Endothelial cell of umbilical vein (primary cell): ENCODE measurements at regions not wholly inside any gene's neighbourhood (a gene's known extent, or its start where the extent isn't known, plus 50 kb on each side); places are given as distances from the start of the nearest gene placed in this dataset.

ENCODE experiments used
- BruUV-seq: library from RNA; stranded (reverse); fragments of 400-500 nt; replicated peaks from 2 replicates; lab custom pipeline; 2021; lab: Mats Ljungman, UMichigan
- CTCF ChIA-PET: fragments of 300-600, 350-600 bp; sonication (Branson Sonifier 250); formaldehyde crosslinking; loops from one replicate; lab custom pipeline; 2021; ENCODE audit warnings: antibody characterized with exemption, inconsistent platforms; lab: Charles Lee
- POLR2A ChIA-PET: fragments of 300-600, 350-600 bp; sonication (Branson Sonifier 250); formaldehyde crosslinking; loops from one replicate; lab custom pipeline; 2021; ENCODE audit warnings: antibody characterized with exemption, inconsistent platforms; lab: Charles Lee
- DNase-seq: peaks from one replicate; pipeline ENCODE4 v3.0.0-alpha.2; 2011; ENCODE audit warnings: low read depth, low spot score
- FAIRE-seq: peaks from 2 replicates; lab custom pipeline; 2011; peaks lifted over from hg19 to GRCh38; lab: Jason Lieb, UNC
- H2AFZ ChIP-seq: 2 replicates; pipeline ENCODE4 v1.6.0; 2012; ENCODE audit warnings: low read depth, low read length, control low read depth, inconsistent platforms
- H3K27ac ChIP-seq: 2 replicates; pipeline ENCODE4 v1.5.1; 2011; ENCODE audit warnings: low read depth, mild to moderate bottlenecking, control low read depth, low read length, moderate library complexity; ENCODE audit not compliant: insufficient read depth
- H3K27me3 ChIP-seq, 2 experiments: 2 replicates each; pipeline versions ENCODE4 v1.6.0 to v1.6.1; 2011; ENCODE audit warnings: low read length in 2 of 2, mixed read lengths in 1 of 2; ENCODE audit not compliant: control insufficient read depth in 2 of 2, insufficient read depth in 2 of 2
- H3K36me3 ChIP-seq, 2 experiments: 2 replicates in 1 of 2; 3 replicates in 1 of 2; pipeline ENCODE4 v1.5.1; 2011; ENCODE audit warnings: low read length in 2 of 2, mild to moderate bottlenecking in 1 of 2, moderate library complexity in 1 of 2; ENCODE audit not compliant: control insufficient read depth in 2 of 2, insufficient read depth in 2 of 2; ENCODE audit errors: extremely low read depth in 1 of 2
- H3K4me1 ChIP-seq: 3 replicates; pipeline ENCODE4 v1.5.1; 2011; ENCODE audit warnings: mild to moderate bottlenecking, low read length; ENCODE audit not compliant: control insufficient read depth, insufficient read depth; ENCODE audit errors: extremely low read depth
- H3K4me2 ChIP-seq: 2 replicates; pipeline ENCODE4 v1.6.1; 2011; ENCODE audit warnings: low read length, control low read depth, mixed read lengths; ENCODE audit not compliant: insufficient read depth
- H3K4me3 ChIP-seq, 3 experiments: fragments of 200-600 bp in 1 of 3; sonication (generic), shearing (Covaris generic) in 1 of 3; replicated peaks in 1 of 3; 2 replicates each; pipeline ENCODE4 v1.5.1; 2011 to 2016; ENCODE audit warnings: control low read depth in 3 of 3, low read length in 3 of 3, mild to moderate bottlenecking in 2 of 3, inconsistent platforms in 1 of 3, low read depth in 1 of 3, moderate library complexity in 1 of 3; ENCODE audit not compliant: insufficient read depth in 1 of 3
- H3K79me2 ChIP-seq: 2 replicates; pipeline ENCODE4 v1.6.0; 2012; ENCODE audit warnings: low read length, inconsistent platforms; ENCODE audit not compliant: control insufficient read depth, insufficient read depth
- H3K9ac ChIP-seq: replicated peaks from 2 replicates; pipeline ENCODE3; 2011; ENCODE audit warnings: low read length, control low read depth; ENCODE audit not compliant: insufficient read depth; ENCODE audit errors: extremely low read depth
- H3K9me1 ChIP-seq: replicated peaks from 3 replicates; pipeline ENCODE4 v1.6.0; 2011; ENCODE audit warnings: mild to moderate bottlenecking, low read length; ENCODE audit not compliant: control insufficient read depth, insufficient read depth; ENCODE audit errors: extremely low read depth
- H3K9me3 ChIP-seq: replicated peaks from 2 replicates; pipeline ENCODE4 v1.5.1; 2012; ENCODE audit warnings: low read length, inconsistent platforms; ENCODE audit not compliant: control insufficient read depth, insufficient read depth
- H4K20me1 ChIP-seq: replicated peaks from 2 replicates; pipeline ENCODE3; 2011; ENCODE audit warnings: mild to moderate bottlenecking, low read length; ENCODE audit not compliant: control insufficient read depth, insufficient read depth; ENCODE audit errors: extremely low read depth
- CTCF ChIP-seq, 2 donors: IDR thresholded peaks; 1 replicate in 1 of 2; 2 replicates in 1 of 2; pipeline ENCODE4 v1.5.1; 2011; ENCODE audit warnings: low read length in 2 of 2, mild to moderate bottlenecking in 2 of 2, moderate library complexity in 2 of 2, control low read depth in 1 of 2, inconsistent platforms in 1 of 2, low read depth in 1 of 2; ENCODE audit not compliant: insufficient read depth in 1 of 2; ENCODE audit errors: extremely low read depth in 1 of 2
- EZH2 ChIP-seq: IDR thresholded peaks from 2 replicates; pipeline ENCODE4 v1.6.1; 2012; ENCODE audit warnings: borderline replicate concordance, low read depth, mild to moderate bottlenecking, moderate library complexity, low read length, inconsistent platforms; ENCODE audit not compliant: severe bottlenecking
- FOS ChIP-seq: IDR thresholded peaks from 2 replicates; pipeline ENCODE4 v1.6.1; 2011; ENCODE audit warnings: mild to moderate bottlenecking, low read length, moderate library complexity, borderline replicate concordance; ENCODE audit not compliant: insufficient read depth
- GATA2 ChIP-seq: IDR thresholded peaks from 2 replicates; pipeline ENCODE4 v1.7.0; 2011; ENCODE audit warnings: low read depth, mild to moderate bottlenecking, moderate library complexity, mixed read lengths, low read length; ENCODE audit not compliant: insufficient read length, insufficient read depth
- JUN ChIP-seq: IDR thresholded peaks from 2 replicates; pipeline ENCODE4 v1.6.1; 2011; ENCODE audit warnings: borderline replicate concordance, low read depth; ENCODE audit not compliant: insufficient read length, insufficient read depth
- MYC ChIP-seq: IDR thresholded peaks from one replicate; pipeline ENCODE4 v1.6.1; 2011; ENCODE audit warnings: mild to moderate bottlenecking, low read depth, low read length
- POLR2A ChIP-seq: IDR thresholded peaks from 2 replicates; pipeline ENCODE4 v1.6.1; 2012; ENCODE audit warnings: low read depth, mild to moderate bottlenecking, control low read depth, low read length
- POLR2AphosphoS5 ChIP-seq: IDR thresholded peaks from 2 replicates; pipeline ENCODE4 v1.6.1; 2012; ENCODE audit warnings: low read depth, mild to moderate bottlenecking, control low read depth, low read length, moderate library complexity; ENCODE audit not compliant: insufficient read depth
- dilution Hi-C: fragments of 300-500 bp; cut with MboI; formaldehyde crosslinking; loops from one replicate; pipeline ENCODE4 v1.15.0; 2019; ENCODE audit warnings: low sequenced_read_pairs; ENCODE audit not compliant: extremely low pct_ligation_motif_present
- intact Hi-C: fragments of 100-400 bp; cut with micrococcal nuclease; formaldehyde crosslinking; loops from one replicate; pipeline ENCODE4 v1.10.0; 2022
- TF ChIP-seq, protein P1 (sequence below): IDR thresholded peaks from 2 replicates; pipeline ENCODE4 v1.6.1; 2011; ENCODE audit not compliant: insufficient read depth, insufficient read length

DNA sequence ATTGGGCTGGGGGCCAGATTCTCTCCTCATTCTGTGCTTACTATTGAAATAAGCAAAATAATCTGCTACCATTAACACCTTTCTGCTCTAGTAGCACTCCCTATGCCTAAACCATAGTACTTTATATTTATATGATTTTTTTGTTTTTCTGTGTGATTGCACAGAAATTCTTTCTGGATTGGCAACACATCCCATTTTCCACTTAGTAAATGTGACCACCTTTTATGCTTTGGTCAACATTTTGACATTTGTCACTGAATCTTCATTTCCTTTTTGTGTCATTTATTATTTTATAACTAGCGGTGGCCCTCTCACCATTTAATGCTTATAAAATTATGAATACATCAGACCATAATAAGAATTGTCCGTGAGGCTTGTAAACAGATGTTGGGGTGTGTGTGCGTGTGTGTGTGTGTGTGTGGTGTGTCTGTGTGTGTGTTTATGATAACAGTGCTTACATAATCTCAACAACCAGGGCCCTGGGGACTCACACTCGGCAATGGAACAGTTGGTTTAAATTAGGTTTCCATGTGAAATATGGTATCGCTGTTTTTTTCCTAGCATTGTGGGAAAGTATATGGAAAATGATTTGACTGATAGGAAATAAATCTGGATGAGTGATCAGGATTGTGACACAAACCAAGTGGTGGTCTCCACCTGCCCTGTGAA lies 138.9 kb downstream of the NOC3L start:
- no peaks in the 10 kb centered on the region for H4K20me1 ChIP-seq
- no peak overlapping the region for H3K9ac ChIP-seq
- dilution Hi-C loops (no loop called here), intact Hi-C loops (no loop called here)
- ChIA-PET CTCF (no interaction called here), POLR2A (no interaction called here)
- H3K79me2 ChIP-seq = no peaks in the 10 kb centered on the region
- H2AFZ ChIP-seq = no peak overlapping the region
- H3K4me1 ChIP-seq = no peaks in the 10 kb centered on the region
- no peaks in the 10 kb centered on the region for H3K9me3 ChIP-seq
- no TSS peak for BruUV-seq
- no peak for FAIRE-seq
- no peaks in the 10 kb centered on the region for H3K9me1 ChIP-seq
- H3K36me3 ChIP-seq = no peaks in the 10 kb centered on the region
- DNase-seq = no peak
- no peak for TF ChIP-seq EZH2
- H3K27ac ChIP-seq = no peak overlapping the region
- H3K4me2 ChIP-seq = no peak overlapping the region
- no peaks in the 10 kb centered on the region for H3K27me3 ChIP-seq
- H3K4me3 ChIP-seq = no peak overlapping the region

DNA sequence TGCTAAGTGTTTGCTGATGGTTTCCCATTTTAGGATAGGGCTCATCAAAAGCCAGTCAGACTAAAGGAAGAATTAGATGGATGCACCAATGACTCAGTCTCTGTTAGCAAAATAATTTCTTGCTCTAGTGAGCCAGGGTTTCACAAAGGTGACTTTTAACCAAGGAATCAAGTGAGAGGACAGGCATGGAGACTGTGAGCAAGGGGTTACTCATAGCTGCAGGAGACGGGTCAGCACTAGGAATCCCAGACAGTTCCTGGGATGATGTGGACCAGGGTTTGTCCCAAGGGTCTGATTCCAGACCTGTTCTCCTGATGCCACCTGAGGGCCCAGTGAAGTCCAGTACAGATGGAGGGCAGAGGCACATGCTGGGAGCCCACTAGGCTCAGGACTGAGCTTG lies 138.1 kb downstream of the NOC3L start:
- DNase-seq = no peak
- Histone ChIP-seq H3K27ac (no peak overlapping the region), H3K4me2 (no peak overlapping the region), H3K9me1 (no peaks in the 10 kb centered on the region), H3K79me2 (no peaks in the 10 kb centered on the region), H3K4me1 (no peaks in the 10 kb centered on the region), H3K9ac (no peak overlapping the region), H4K20me1 (no peaks in the 10 kb centered on the region), H2AFZ (no peak overlapping the region), H3K4me3 (no peak overlapping the region), H3K9me3 (no peaks in the 10 kb centered on the region), H3K27me3 (no peaks in the 10 kb centered on the region), H3K36me3 (no peaks in the 10 kb centered on the region)
- intact Hi-C loops = no loop called here
- ChIA-PET POLR2A (no interaction called here), CTCF (interaction anchor here (1.5 kb wide), 2 partner anchors 220 to 308 kb away, joined by 3 to 5 read pairs; no protein-coding TSS in a partner anchor)
- BruUV-seq = no TSS peak
- TF ChIP-seq EZH2 (no peak), GATA2 (no peak), CTCF (IDR thresholded peaks at IDR 0.05; ENCODE audit: extremely low read depth in 1 of 2, insufficient read depth in 1 of 2, low read depth in 1 of 2, low read length in 2 of 2) (no peak), POLR2AphosphoS5 (no peak), MYC (no peak), FOS (no peak), POLR2A (no peak), JUN (no peak)
- TF ChIP-seq, protein P1, sequence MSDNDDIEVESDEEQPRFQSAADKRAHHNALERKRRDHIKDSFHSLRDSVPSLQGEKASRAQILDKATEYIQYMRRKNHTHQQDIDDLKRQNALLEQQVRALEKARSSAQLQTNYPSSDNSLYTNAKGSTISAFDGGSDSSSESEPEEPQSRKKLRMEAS = no peak
- no peak for FAIRE-seq
- dilution Hi-C loops = no loop called here
